GM13977 (cell line): ENCODE measurements at regions not wholly inside any gene's neighbourhood (a gene's known extent, or its start where the extent isn't known, plus 50 kb on each side); places are given as distances from the start of the nearest gene placed in this dataset.

Experiments
- DNase-seq: peaks from one replicate; pipeline ENCODE4 v3.0.0; 2012; ENCODE audit warnings: low spot score
- CTCF ChIP-seq: IDR thresholded peaks from 2 replicates; pipeline ENCODE4 v1.5.1; 2012; ENCODE audit warnings: mild to moderate bottlenecking, control low read depth; ENCODE audit not compliant: insufficient read depth; ENCODE audit errors: extremely low read depth, missing control alignments
- in situ Hi-C: fragments of 300-500 bp; cut with MboI; formaldehyde crosslinking; loops from one replicate; pipeline ENCODE4 v1.12.0; 2022; ENCODE audit warnings: low sequenced_read_pairs, low pct_unique_long_range_greater_than_20kb, mixed read lengths, inconsistent platforms; ENCODE audit not compliant: unreplicated experiment

GRCh38 chr5:8209500-8209899 lies 340.6 kb downstream of the MTRR start:
- no peak for DNase-seq
- no peak for TF ChIP-seq CTCF
- in situ Hi-C loops: no loop called here

DNA sequence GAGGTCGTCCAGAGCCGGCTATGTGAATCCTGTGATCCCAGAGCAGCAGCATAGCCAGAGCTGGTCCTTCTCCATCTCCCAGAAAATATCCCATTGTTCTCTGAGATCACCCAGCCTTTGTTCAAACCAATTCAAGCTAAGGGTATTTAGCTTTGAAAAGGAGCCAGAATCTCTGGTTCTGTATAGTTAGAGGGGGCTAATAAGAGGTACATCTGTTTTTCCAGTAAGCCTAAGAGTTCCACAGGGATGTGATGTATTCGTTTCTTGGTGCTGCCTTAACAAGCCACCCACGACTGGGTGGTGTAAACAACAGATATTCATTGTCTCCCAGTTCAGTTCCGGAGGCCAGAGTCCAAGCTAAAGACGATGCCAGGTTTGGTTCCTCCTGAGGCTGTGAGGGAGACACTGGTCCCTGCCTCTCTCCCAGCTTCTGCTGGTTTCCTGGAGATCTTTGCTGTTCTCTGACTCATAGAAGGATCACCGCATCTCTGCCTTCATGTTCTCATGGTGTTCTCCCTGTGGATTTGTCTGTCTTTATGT lies 344.8 kb downstream of the MTRR start:
- no peak for DNase-seq
- in situ Hi-C loops: no loop called here
- TF ChIP-seq CTCF: no peak

DNA sequence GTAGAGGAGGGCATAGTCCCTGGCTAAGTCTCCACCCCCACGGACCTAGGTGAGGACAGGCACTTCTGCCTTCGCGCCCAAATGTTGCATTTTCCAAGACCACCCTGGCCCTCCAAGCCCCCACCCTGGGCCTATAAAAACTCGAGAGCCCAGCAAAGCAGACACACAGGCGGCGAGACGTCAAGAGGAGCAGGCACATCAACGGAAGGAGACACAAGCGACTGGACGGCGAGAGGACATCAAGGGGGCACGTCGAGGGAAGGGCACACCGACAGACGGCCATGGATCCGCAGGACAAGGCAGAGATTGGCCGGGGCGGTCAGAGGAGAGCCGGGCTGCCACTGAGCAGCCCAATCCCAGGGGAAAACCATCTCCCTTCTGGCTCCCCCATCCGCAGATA lies 348.0 kb downstream of the MTRR start:
- no peak for TF ChIP-seq CTCF
- in situ Hi-C loops: no loop called here
- no peak for DNase-seq

DNA sequence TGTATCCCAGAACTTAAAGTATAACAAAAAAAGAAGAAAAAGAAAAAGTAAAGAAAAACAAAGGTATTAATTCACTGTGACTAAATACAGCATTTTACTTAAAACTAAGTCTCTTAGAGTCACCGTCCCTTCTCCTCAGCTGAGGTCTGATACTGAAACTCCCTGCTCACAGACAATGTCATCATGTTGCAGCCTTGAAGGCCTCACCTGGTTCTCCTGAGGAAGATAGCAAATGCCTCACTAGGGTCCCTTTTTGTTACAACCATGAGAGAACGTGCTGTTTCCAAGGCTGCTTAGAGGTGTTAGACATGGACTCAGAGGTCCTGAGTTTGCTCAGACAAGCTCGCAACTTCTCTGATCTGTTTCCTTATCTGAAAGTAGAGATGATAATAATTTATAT lies 357.2 kb downstream of the MTRR start:
- in situ Hi-C loops: no loop called here
- DNase-seq: no peak
- no peak for TF ChIP-seq CTCF

DNA sequence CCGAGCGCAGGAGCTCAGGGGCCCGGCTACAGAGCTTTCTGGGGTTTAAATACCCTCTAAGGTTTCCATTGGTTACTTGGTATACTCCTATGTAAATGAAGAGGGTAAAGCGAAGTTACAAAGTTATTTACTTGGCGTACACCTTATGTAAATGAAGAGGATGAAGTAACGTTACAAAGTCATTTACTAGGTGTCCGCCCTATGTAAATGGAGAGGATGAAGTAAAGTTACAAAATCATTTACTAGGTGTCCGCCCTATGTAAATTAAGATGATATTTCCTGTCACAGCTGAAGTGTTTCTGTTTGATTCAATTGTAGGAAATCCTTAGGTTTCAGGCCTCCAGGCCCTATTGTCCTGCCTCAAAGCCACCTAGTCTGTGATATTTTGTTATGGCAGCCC lies 358.2 kb downstream of the MTRR start:
- in situ Hi-C loops: no loop called here
- no peak for DNase-seq
- no peak for TF ChIP-seq CTCF

GRCh38 chr5:8229551-8229950 lies 360.6 kb downstream of the MTRR start:
- no peak for DNase-seq
- in situ Hi-C loops: no loop called here
- no peak for TF ChIP-seq CTCF

DNA sequence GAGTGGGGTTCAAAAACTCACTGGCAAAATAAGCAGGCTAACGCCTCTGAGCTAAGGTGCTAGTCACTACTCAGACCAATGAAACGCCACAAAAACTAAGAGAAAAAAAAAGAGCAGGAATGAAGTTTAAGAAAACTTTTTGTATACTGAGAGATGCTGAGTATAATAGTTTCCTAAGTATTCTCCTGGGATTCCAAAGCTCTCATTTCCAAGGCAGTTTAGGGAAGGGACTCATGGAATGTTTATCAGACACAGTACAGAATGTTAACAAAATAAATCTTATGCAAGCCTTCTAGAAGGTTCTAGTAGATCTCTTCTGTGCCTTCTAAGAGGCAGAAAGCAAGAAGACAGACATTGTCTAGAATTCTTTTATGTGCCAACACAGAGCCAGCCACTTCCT lies 361.9 kb downstream of the MTRR start:
- in situ Hi-C loops: no loop called here
- DNase-seq: no peak
- no peak for TF ChIP-seq CTCF
